Left ventricle myocardium inferior (tissue), 1 donor: ENCODE measurements at regions not wholly inside any gene's neighbourhood (a gene's known extent, or its start where the extent isn't known, plus 50 kb on each side); places are given as distances from the start of the nearest gene placed in this dataset.

Experiments used
- DNase-seq: peaks from one replicate; pipeline ENCODE4 v3.0.0-alpha.2; 2020
- H3K27ac ChIP-seq: fragments of 200-600 bp; replicated peaks from 2 replicates; pipeline ENCODE4 v1.8.0; 2021
- H3K27me3 ChIP-seq: fragments of 200-600 bp; 2 replicates; pipeline ENCODE4 v1.8.0; 2021; ENCODE audit warnings: low read depth
- H3K36me3 ChIP-seq: fragments of 200-600 bp; 2 replicates; pipeline ENCODE4 v1.8.0; 2021
- H3K4me1 ChIP-seq: fragments of 200-600 bp; 2 replicates; pipeline ENCODE4 v1.8.0; 2021
- H3K4me3 ChIP-seq: fragments of 200-600 bp; 2 replicates; pipeline ENCODE4 v1.8.0; 2021; ENCODE audit warnings: mild to moderate bottlenecking, moderate library complexity
- H3K9me3 ChIP-seq: fragments of 200-600 bp; replicated peaks from 2 replicates; pipeline ENCODE4 v1.8.0; 2021
- CTCF ChIP-seq: fragments of 200-600 bp; IDR thresholded peaks from 2 replicates; pipeline ENCODE4 v1.8.0; 2021; ENCODE audit warnings: antibody characterized with exemption, mild to moderate bottlenecking, borderline replicate concordance
- intact Hi-C: fragments of 100-400 bp; cut with micrococcal nuclease; formaldehyde crosslinking; loops from one replicate; pipeline ENCODE4 v1.11.0; 2022
- donor health status: DM: no; HTN: yes; CAD: no; lungs with severe emphysema.

- intact Hi-C loops, result no loop called here
- no peak for DNase-seq
- peaks cover 51% of the 10 kb centered on the region for H3K27me3 ChIP-seq
- no peaks in the 10 kb centered on the region for H3K36me3 ChIP-seq
- H3K27ac ChIP-seq, result no peak overlapping the region
- H3K4me1 ChIP-seq, result no peaks in the 10 kb centered on the region
- no peak overlapping the region for H3K4me3 ChIP-seq
- no peak for TF ChIP-seq CTCF
- H3K9me3 ChIP-seq, result peaks cover 18% of the 10 kb centered on the region
Measured at GRCh38 chr22:49142296-49142695, 685.4 kb downstream of the BRD1 start.

- no peak for TF ChIP-seq CTCF
- peaks cover 18% of the 10 kb centered on the region for H3K9me3 ChIP-seq
- no peaks in the 10 kb centered on the region for H3K36me3 ChIP-seq
- peaks cover 51% of the 10 kb centered on the region for H3K27me3 ChIP-seq
- intact Hi-C loops, result no loop called here
- no peak overlapping the region for H3K27ac ChIP-seq
- no peak for DNase-seq
- no peak overlapping the region for H3K4me3 ChIP-seq
- H3K4me1 ChIP-seq, result no peaks in the 10 kb centered on the region
Measured at GRCh38 chr22:49141761-49142160, 685.9 kb downstream of the BRD1 start.

GRCh38 chr22:49140911-49141665 lies 686.6 kb downstream of the BRD1 start:
- Histone ChIP-seq H3K27me3 (peaks cover 57% of the 10 kb centered on the region), H3K4me3 (no peak overlapping the region), H3K9me3 (peaks cover 17% of the 10 kb centered on the region), H3K27ac (no peak overlapping the region), H3K36me3 (no peaks in the 10 kb centered on the region), H3K4me1 (no peaks in the 10 kb centered on the region)
- TF ChIP-seq CTCF, result no peak
- DNase-seq, result no peak
- intact Hi-C loops, result no loop called here

GRCh38 chr22:49139492-49140151 lies 688.1 kb downstream of the BRD1 start:
- Histone ChIP-seq H3K4me3 (no peak overlapping the region), H3K27me3 (peaks cover 71% of the 10 kb centered on the region), H3K27ac (no peak overlapping the region), H3K4me1 (no peaks in the 10 kb centered on the region), H3K36me3 (no peaks in the 10 kb centered on the region), H3K9me3 (peaks cover 2% of the 10 kb centered on the region)
- TF ChIP-seq CTCF, result no peak
- intact Hi-C loops, result no loop called here
- no peak for DNase-seq

- intact Hi-C loops, result no loop called here
- peaks cover 84% of the 10 kb centered on the region for H3K27me3 ChIP-seq
- no peak for TF ChIP-seq CTCF
Measured at GRCh38 chr22:49138250-49138790, 689.4 kb downstream of the BRD1 start.

More at GRCh38 chr22:49138250-49138790, 689.4 kb downstream of the BRD1 start:
- no peak for DNase-seq
- H3K36me3 ChIP-seq, result no peaks in the 10 kb centered on the region
- no peaks in the 10 kb centered on the region for H3K9me3 ChIP-seq
- no peak overlapping the region for H3K27ac ChIP-seq
- H3K4me1 ChIP-seq, result no peaks in the 10 kb centered on the region
- no peak overlapping the region for H3K4me3 ChIP-seq
